ENCODE measurements at regions not wholly inside any gene's neighbourhood (a gene's known extent, or its start where the extent isn't known, plus 50 kb on each side); places are given as distances from the start of the nearest gene placed in this dataset.

DNA sequence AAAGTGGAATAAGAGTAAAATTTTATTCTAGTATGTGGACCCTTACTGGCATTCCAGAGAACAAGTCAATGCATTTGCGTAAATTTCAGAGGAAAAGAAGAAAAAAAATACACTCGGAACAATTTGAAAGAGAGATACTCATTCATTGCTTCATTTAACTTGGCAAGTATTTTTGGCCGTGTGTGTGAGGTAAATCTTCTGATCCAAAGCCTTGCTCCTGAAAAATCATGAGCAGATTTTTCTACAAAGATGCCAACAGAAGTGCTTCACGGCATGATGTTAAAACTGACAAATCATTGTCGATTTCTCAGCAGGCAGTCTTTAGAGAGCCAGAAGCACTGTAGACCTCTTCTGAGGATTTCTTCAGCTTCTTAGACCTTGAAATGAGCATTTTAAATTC, 194.0 kb downstream of the COX18 start:
- TF ChIP-seq, protein P1, sequence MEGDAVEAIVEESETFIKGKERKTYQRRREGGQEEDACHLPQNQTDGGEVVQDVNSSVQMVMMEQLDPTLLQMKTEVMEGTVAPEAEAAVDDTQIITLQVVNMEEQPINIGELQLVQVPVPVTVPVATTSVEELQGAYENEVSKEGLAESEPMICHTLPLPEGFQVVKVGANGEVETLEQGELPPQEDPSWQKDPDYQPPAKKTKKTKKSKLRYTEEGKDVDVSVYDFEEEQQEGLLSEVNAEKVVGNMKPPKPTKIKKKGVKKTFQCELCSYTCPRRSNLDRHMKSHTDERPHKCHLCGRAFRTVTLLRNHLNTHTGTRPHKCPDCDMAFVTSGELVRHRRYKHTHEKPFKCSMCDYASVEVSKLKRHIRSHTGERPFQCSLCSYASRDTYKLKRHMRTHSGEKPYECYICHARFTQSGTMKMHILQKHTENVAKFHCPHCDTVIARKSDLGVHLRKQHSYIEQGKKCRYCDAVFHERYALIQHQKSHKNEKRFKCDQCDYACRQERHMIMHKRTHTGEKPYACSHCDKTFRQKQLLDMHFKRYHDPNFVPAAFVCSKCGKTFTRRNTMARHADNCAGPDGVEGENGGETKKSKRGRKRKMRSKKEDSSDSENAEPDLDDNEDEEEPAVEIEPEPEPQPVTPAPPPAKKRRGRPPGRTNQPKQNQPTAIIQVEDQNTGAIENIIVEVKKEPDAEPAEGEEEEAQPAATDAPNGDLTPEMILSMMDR (IDR thresholded peaks at IDR 0.05; ENCODE audit: low read depth, low read length, missing input control) = no peak
- TF ChIP-seq RAD21 (IDR thresholded peaks at IDR 0.05) = no peak
- TF ChIP-seq FOXA1 (IDR thresholded peaks at IDR 0.05) = no peak
- no peak for TF ChIP-seq EGR1 (IDR thresholded peaks at IDR 0.05; ENCODE audit: low read depth in 2 of 2)
- TF ChIP-seq, protein P2, sequence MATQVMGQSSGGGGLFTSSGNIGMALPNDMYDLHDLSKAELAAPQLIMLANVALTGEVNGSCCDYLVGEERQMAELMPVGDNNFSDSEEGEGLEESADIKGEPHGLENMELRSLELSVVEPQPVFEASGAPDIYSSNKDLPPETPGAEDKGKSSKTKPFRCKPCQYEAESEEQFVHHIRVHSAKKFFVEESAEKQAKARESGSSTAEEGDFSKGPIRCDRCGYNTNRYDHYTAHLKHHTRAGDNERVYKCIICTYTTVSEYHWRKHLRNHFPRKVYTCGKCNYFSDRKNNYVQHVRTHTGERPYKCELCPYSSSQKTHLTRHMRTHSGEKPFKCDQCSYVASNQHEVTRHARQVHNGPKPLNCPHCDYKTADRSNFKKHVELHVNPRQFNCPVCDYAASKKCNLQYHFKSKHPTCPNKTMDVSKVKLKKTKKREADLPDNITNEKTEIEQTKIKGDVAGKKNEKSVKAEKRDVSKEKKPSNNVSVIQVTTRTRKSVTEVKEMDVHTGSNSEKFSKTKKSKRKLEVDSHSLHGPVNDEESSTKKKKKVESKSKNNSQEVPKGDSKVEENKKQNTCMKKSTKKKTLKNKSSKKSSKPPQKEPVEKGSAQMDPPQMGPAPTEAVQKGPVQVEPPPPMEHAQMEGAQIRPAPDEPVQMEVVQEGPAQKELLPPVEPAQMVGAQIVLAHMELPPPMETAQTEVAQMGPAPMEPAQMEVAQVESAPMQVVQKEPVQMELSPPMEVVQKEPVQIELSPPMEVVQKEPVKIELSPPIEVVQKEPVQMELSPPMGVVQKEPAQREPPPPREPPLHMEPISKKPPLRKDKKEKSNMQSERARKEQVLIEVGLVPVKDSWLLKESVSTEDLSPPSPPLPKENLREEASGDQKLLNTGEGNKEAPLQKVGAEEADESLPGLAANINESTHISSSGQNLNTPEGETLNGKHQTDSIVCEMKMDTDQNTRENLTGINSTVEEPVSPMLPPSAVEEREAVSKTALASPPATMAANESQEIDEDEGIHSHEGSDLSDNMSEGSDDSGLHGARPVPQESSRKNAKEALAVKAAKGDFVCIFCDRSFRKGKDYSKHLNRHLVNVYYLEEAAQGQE (IDR thresholded peaks at IDR 0.05) = no peak
- TF ChIP-seq JUND (IDR thresholded peaks at IDR 0.05) = no peak
- no peak for TF ChIP-seq GABPA (IDR thresholded peaks at IDR 0.05 in 1 of 2, conservative IDR thresholded peaks at IDR 0.05 in 1 of 2)
- TF ChIP-seq, protein P3, sequence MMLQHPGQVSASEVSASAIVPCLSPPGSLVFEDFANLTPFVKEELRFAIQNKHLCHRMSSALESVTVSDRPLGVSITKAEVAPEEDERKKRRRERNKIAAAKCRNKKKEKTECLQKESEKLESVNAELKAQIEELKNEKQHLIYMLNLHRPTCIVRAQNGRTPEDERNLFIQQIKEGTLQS (IDR thresholded peaks at IDR 0.05) = no peak
- no peak for TF ChIP-seq SP1 (IDR thresholded peaks at IDR 0.05)
- TF ChIP-seq TAF1 (conservative IDR thresholded peaks at IDR 0.05) = no peak
- TF ChIP-seq YY1 (IDR thresholded peaks at IDR 0.05) = no peak
- TF ChIP-seq, protein P4, sequence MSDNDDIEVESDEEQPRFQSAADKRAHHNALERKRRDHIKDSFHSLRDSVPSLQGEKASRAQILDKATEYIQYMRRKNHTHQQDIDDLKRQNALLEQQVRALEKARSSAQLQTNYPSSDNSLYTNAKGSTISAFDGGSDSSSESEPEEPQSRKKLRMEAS (IDR thresholded peaks at IDR 0.05) = no peak
- TF ChIP-seq, protein P5, sequence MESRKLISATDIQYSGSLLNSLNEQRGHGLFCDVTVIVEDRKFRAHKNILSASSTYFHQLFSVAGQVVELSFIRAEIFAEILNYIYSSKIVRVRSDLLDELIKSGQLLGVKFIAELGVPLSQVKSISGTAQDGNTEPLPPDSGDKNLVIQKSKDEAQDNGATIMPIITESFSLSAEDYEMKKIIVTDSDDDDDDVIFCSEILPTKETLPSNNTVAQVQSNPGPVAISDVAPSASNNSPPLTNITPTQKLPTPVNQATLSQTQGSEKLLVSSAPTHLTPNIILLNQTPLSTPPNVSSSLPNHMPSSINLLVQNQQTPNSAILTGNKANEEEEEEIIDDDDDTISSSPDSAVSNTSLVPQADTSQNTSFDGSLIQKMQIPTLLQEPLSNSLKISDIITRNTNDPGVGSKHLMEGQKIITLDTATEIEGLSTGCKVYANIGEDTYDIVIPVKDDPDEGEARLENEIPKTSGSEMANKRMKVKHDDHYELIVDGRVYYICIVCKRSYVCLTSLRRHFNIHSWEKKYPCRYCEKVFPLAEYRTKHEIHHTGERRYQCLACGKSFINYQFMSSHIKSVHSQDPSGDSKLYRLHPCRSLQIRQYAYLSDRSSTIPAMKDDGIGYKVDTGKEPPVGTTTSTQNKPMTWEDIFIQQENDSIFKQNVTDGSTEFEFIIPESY (IDR thresholded peaks at IDR 0.05) = no peak
